IMR-90 (cell line): ENCODE measurements at regions not wholly inside any gene's neighbourhood (a gene's known extent, or its start where the extent isn't known, plus 50 kb on each side); places are given as distances from the start of the nearest gene placed in this dataset.

Experiments
- ATAC-seq: fragments of 200-7000 bp; cut with Tn5 transposase; 2 replicates; pipeline ENCODE4 v1.9.1; 2020; ENCODE audit warnings: low read depth, mild to moderate bottlenecking, moderate library complexity
- BruUV-seq: library from RNA; stranded (reverse); fragments of 400-500 nt; replicated peaks from 2 replicates; lab custom pipeline; 2021; lab: Mats Ljungman, UMichigan
- CTCF ChIA-PET: fragments of 300-600 bp; formaldehyde crosslinking; extraction: SDS; loops from one replicate; lab custom pipeline; 2021; ENCODE audit warnings: antibody characterized with exemption; lab: Yijun Ruan, JAX
- POLR2A ChIA-PET: fragments of 300-600 bp; sonication (Branson Sonifier 250); formaldehyde crosslinking; loops from one replicate; lab custom pipeline; 2022; ENCODE audit warnings: antibody characterized with exemption; ENCODE audit not compliant: unreplicated experiment; lab: Charles Lee
- DNase-seq: peaks from one replicate; pipeline ENCODE4 v3.0.0; 2013
- H2AFZ ChIP-seq: replicated peaks from 2 replicates; pipeline ENCODE3; 2013; ENCODE audit warnings: low read length, mild to moderate bottlenecking; ENCODE audit not compliant: poor library complexity
- H2AK5ac ChIP-seq: 2 replicates; pipeline ENCODE4 v1.6.1; 2013; ENCODE audit warnings: low read depth, low read length, inconsistent platforms
- H2AK9ac ChIP-seq: replicated peaks from 2 replicates; pipeline ENCODE3; 2013; ENCODE audit warnings: mild to moderate bottlenecking, low read depth, low read length, moderate library complexity; ENCODE audit not compliant: poor library complexity
- H2BK120ac ChIP-seq: 2 replicates; pipeline ENCODE4 v1.6.1; 2013; ENCODE audit warnings: low read depth, low read length, inconsistent platforms
- H2BK15ac ChIP-seq: 3 replicates; pipeline ENCODE4 v1.6.1; 2013; ENCODE audit warnings: low read depth, low read length, inconsistent platforms
- H2BK20ac ChIP-seq: 2 replicates; pipeline ENCODE4 v1.6.1; 2013; ENCODE audit warnings: low read depth, mild to moderate bottlenecking, inconsistent platforms, low read length, moderate library complexity
- H2BK5ac ChIP-seq: 2 replicates; pipeline ENCODE4 v1.6.1; 2013; ENCODE audit warnings: mild to moderate bottlenecking, low read depth, low read length, inconsistent platforms; ENCODE audit not compliant: poor library complexity, severe bottlenecking
- H3K14ac ChIP-seq: replicated peaks from 2 replicates; pipeline ENCODE4 v1.6.1; 2013; ENCODE audit warnings: low read depth, low read length, inconsistent platforms
- H3K18ac ChIP-seq: 2 replicates; pipeline ENCODE4 v1.6.1; 2013; ENCODE audit warnings: low read depth, low read length, control low read depth
- H3K23ac ChIP-seq: 2 replicates; pipeline ENCODE4 v1.6.1; 2013; ENCODE audit warnings: low read depth, low read length, inconsistent platforms
- H3K27ac ChIP-seq: 2 replicates; pipeline ENCODE4 v1.5.1; 2013; ENCODE audit warnings: mild to moderate bottlenecking, control low read depth, low read length; ENCODE audit not compliant: insufficient read depth
- H3K27me3 ChIP-seq: 2 replicates; pipeline ENCODE4 v1.6.1; 2013; ENCODE audit warnings: low read length; ENCODE audit not compliant: control insufficient read depth, insufficient read depth
- H3K36me3 ChIP-seq: 2 replicates; pipeline ENCODE4 v1.6.1; 2013; ENCODE audit warnings: low read length, mixed read lengths; ENCODE audit not compliant: control insufficient read depth, insufficient read depth
- H3K4ac ChIP-seq: 2 replicates; pipeline ENCODE4 v1.6.1; 2013; ENCODE audit warnings: low read depth, low read length, inconsistent platforms
- H3K4me1 ChIP-seq: 2 replicates; pipeline ENCODE4 v1.6.1; 2013; ENCODE audit warnings: low read length, mixed read lengths; ENCODE audit not compliant: control insufficient read depth, insufficient read depth
- H3K4me2 ChIP-seq: 2 replicates; pipeline ENCODE4 v1.6.1; 2013; ENCODE audit warnings: low read depth, mild to moderate bottlenecking, control low read depth, low read length, moderate library complexity
- H3K4me3 ChIP-seq: 2 replicates; pipeline ENCODE4 v1.5.1; 2013; ENCODE audit warnings: low read depth, mild to moderate bottlenecking, control low read depth, low read length, moderate library complexity; ENCODE audit not compliant: insufficient read depth
- H3K56ac ChIP-seq: 2 replicates; pipeline ENCODE4 v1.6.1; 2013; ENCODE audit warnings: low read length, inconsistent platforms; ENCODE audit not compliant: insufficient read depth; ENCODE audit errors: extremely low read depth
- H3K79me1 ChIP-seq, 2 experiments: 2 replicates each; pipeline ENCODE4 v1.6.1; 2013; ENCODE audit warnings: low read length in 2 of 2, inconsistent platforms in 1 of 2, low read depth in 1 of 2
- H3K9ac ChIP-seq: 2 replicates; pipeline ENCODE4 v1.6.1; 2013; ENCODE audit warnings: low read depth, low read length, control low read depth
- H3K9me1 ChIP-seq: 2 replicates; pipeline ENCODE4 v1.6.1; 2013; ENCODE audit warnings: low read length, inconsistent platforms; ENCODE audit not compliant: insufficient read depth
- H3K9me3 ChIP-seq: 2 replicates; pipeline ENCODE4 v1.6.1; 2013; ENCODE audit warnings: low read length; ENCODE audit not compliant: control insufficient read depth, insufficient read depth
- H4K20me1 ChIP-seq: 2 replicates; pipeline ENCODE4 v1.6.1; 2013; ENCODE audit warnings: low read length, inconsistent platforms; ENCODE audit not compliant: insufficient read depth
- H4K5ac ChIP-seq: 2 replicates; pipeline ENCODE4 v1.6.1; 2013; ENCODE audit warnings: mild to moderate bottlenecking, low read depth, low read length, control low read depth
- H4K8ac ChIP-seq, 2 experiments: 2 replicates each; pipeline ENCODE4 v1.6.1; 2013; ENCODE audit warnings: low read depth in 2 of 2, low read length in 2 of 2, control low read depth in 1 of 2, inconsistent platforms in 1 of 2
- H4K91ac ChIP-seq: 2 replicates; pipeline ENCODE4 v1.6.1; 2013; ENCODE audit warnings: low read depth, low read length, inconsistent platforms; ENCODE audit not compliant: insufficient read depth
- CHD1 ChIP-seq: IDR thresholded peaks from 2 replicates; pipeline ENCODE4 v1.6.1; 2012; ENCODE audit warnings: low read depth, low read length, improper control_type of control experiment
- MAZ ChIP-seq: IDR thresholded peaks from 2 replicates; pipeline ENCODE4 v1.6.1; 2012; ENCODE audit warnings: low read depth, mild to moderate bottlenecking, low read length, improper control_type of control experiment, moderate library complexity, borderline replicate concordance
- WGBS, 2 experiments: methylation state at CpG; one replicate each; pipeline versions ENCODE4 v1.1.5 to v1.1.7; 2013; ENCODE audit warnings: missing lambda C conversion rate in 2 of 2; ENCODE audit not compliant: insufficient read length in 1 of 2; ENCODE audit errors: extremely low coverage in 2 of 2; 5-methylcytosine and 5-hydroxymethylcytosine counted together
- dilution Hi-C: fragments of 300-500 bp; cut with HindIII; formaldehyde crosslinking; loops from one replicate; pipeline ENCODE4 v1.14.3; 2018; ENCODE audit warnings: low sequenced_read_pairs; ENCODE audit not compliant: unreplicated experiment
- in situ Hi-C: fragments of 300-500 bp; cut with MboI; formaldehyde crosslinking; loops from 3 replicates; pipeline ENCODE4 v1.14.3; 2019; ENCODE audit warnings: low sequenced_read_pairs, inconsistent platforms, mixed read lengths
- intact Hi-C: fragments of 100-400 bp; cut with micrococcal nuclease; formaldehyde crosslinking; loops from 2 replicates; pipeline ENCODE4 v1.10.0; 2022
- TF ChIP-seq, protein P1 (sequence below): fragments of 150-350 bp; IDR thresholded peaks from 2 replicates; pipeline ENCODE4 v1.6.1; 2016; ENCODE audit warnings: low read depth, mild to moderate bottlenecking, low read length, moderate library complexity, borderline replicate concordance
- TF ChIP-seq, protein P2 (sequence below): fragments of 150-350 bp; IDR thresholded peaks from 2 replicates; pipeline ENCODE4 v1.6.1; 2017; ENCODE audit warnings: mild to moderate bottlenecking, antibody characterized with exemption, low read length, low read depth

DNA sequence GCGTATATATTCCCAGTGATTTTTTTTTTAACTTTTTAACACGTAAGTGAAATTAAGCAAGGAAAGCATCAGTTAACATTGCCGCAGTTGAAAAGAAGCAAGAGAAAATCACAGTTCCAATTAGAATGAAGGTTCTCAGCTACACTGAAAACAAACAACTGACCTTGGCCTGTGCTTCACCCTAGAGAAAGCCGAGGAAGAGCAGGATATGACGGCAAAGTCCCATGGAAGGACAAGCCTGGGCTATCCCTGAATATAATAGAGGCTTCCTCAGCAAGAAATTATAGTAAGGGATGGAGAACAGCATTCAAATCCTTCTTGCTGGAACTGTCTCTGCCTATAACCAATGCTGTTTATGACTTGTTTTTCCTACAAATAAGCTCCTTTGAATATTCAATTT, 83.0 kb upstream of the INHBA start:
- dilution Hi-C loops = no loop called here
- no peak overlapping the region for H4K8ac ChIP-seq
- ChIA-PET CTCF (no interaction called here), POLR2A (no interaction called here)
- H3K14ac ChIP-seq = no peak overlapping the region
- in situ Hi-C loops = loop anchor here (25.0 kb wide), 1 partner anchor 1051 kb away; no protein-coding TSS in a partner anchor
- no peak overlapping the region for H4K91ac ChIP-seq
- H3K27ac ChIP-seq = no peak overlapping the region
- no peak for ATAC-seq
- no peak overlapping the region for H2BK20ac ChIP-seq
- no peaks in the 10 kb centered on the region for H3K79me1 ChIP-seq
- peaks cover 2% of the 10 kb centered on the region; the same call in 1 of the 2 replicates for H3K4me1 ChIP-seq
- H3K23ac ChIP-seq = no peak overlapping the region
- no peak overlapping the region for H2BK5ac ChIP-seq
- no peak overlapping the region for H3K4me2 ChIP-seq
- intact Hi-C loops = no loop called here
- BruUV-seq = no TSS peak
- no peak overlapping the region for H3K18ac ChIP-seq
- no peak overlapping the region for H2AK9ac ChIP-seq
- H3K9me3 ChIP-seq = no peaks in the 10 kb centered on the region
- H3K36me3 ChIP-seq = no peaks in the 10 kb centered on the region
- H2AK5ac ChIP-seq = no peak overlapping the region
- no peak overlapping the region for H4K5ac ChIP-seq
- H3K4me3 ChIP-seq = no peak overlapping the region
- no peak overlapping the region for H2BK15ac ChIP-seq
- H3K4ac ChIP-seq = no peak overlapping the region
- H3K27me3 ChIP-seq = no peaks in the 10 kb centered on the region
- H3K9ac ChIP-seq = no peak overlapping the region
- no peak overlapping the region for H2AFZ ChIP-seq
- H3K9me1 ChIP-seq = no peaks in the 10 kb centered on the region
- DNase-seq = no peak
- no peaks in the 10 kb centered on the region for H4K20me1 ChIP-seq
- H2BK120ac ChIP-seq = no peak overlapping the region
- H3K56ac ChIP-seq = no peak overlapping the region
- TF ChIP-seq, protein P1, sequence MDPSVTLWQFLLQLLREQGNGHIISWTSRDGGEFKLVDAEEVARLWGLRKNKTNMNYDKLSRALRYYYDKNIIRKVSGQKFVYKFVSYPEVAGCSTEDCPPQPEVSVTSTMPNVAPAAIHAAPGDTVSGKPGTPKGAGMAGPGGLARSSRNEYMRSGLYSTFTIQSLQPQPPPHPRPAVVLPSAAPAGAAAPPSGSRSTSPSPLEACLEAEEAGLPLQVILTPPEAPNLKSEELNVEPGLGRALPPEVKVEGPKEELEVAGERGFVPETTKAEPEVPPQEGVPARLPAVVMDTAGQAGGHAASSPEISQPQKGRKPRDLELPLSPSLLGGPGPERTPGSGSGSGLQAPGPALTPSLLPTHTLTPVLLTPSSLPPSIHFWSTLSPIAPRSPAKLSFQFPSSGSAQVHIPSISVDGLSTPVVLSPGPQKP = no peak
- TF ChIP-seq CHD1 (no peak), MAZ (no peak)
- TF ChIP-seq, protein P2, sequence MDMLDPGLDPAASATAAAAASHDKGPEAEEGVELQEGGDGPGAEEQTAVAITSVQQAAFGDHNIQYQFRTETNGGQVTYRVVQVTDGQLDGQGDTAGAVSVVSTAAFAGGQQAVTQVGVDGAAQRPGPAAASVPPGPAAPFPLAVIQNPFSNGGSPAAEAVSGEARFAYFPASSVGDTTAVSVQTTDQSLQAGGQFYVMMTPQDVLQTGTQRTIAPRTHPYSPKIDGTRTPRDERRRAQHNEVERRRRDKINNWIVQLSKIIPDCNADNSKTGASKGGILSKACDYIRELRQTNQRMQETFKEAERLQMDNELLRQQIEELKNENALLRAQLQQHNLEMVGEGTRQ = no peak
- no CpG with 5 or more reads among the region's 5 CpGs for WGBS, 2 experiments
